H1 (cell line): ENCODE measurements at regions not wholly inside any gene's neighbourhood (a gene's known extent, or its start where the extent isn't known, plus 50 kb on each side); places are given as distances from the start of the nearest gene placed in this dataset.

Source experiments
- CTCF ChIA-PET: fragments of 300-600 bp; sonication (Branson Sonifier 250); formaldehyde crosslinking; loops from one replicate; lab custom pipeline; 2021; ENCODE audit not compliant: partially characterized antibody; lab: Charles Lee
- POLR2A ChIA-PET: fragments of 300-600 bp; sonication (Branson Sonifier 250); formaldehyde crosslinking; loops from one replicate; lab custom pipeline; 2021; ENCODE audit warnings: inconsistent platforms; ENCODE audit not compliant: partially characterized antibody; lab: Charles Lee
- DNase-seq, 2 experiments: peaks; one replicate each; pipeline versions ENCODE4 v3.0.0 to v3.0.0-alpha.2; 2010 to 2022; ENCODE audit warnings: low spot score in 2 of 2, low read depth in 1 of 2, mixed read lengths in 1 of 2
- FAIRE-seq: peaks from 2 replicates; lab custom pipeline; 2011; peaks lifted over from hg19 to GRCh38; lab: Jason Lieb, UNC
- H2AFZ ChIP-seq: 2 replicates; pipeline ENCODE4 v1.8.1; 2012; ENCODE audit warnings: low read length, inconsistent platforms
- H2AK5ac ChIP-seq: 2 replicates; pipeline ENCODE4 v1.6.1; 2013; ENCODE audit warnings: low read depth, low read length
- H2BK120ac ChIP-seq: replicated peaks from 2 replicates; pipeline ENCODE3; 2013; ENCODE audit warnings: low read depth, low read length, inconsistent platforms
- H2BK12ac ChIP-seq: 2 replicates; pipeline ENCODE4 v1.6.1; 2013; ENCODE audit warnings: low read depth, low read length
- H2BK15ac ChIP-seq: 2 replicates; pipeline ENCODE4 v1.6.1; 2013; ENCODE audit warnings: low read length
- H2BK20ac ChIP-seq: 2 replicates; pipeline ENCODE4 v1.6.1; 2013; ENCODE audit warnings: low read length
- H2BK5ac ChIP-seq: 2 replicates; pipeline ENCODE4 v1.6.1; 2013; ENCODE audit warnings: low read depth, low read length
- H3K14ac ChIP-seq: 2 replicates; pipeline ENCODE4 v1.6.1; 2013; ENCODE audit warnings: inconsistent platforms; ENCODE audit not compliant: insufficient read length
- H3K18ac ChIP-seq: 2 replicates; pipeline ENCODE4 v1.6.1; 2013; ENCODE audit warnings: low read length; ENCODE audit errors: extremely low read depth
- H3K23ac ChIP-seq: 2 replicates; pipeline ENCODE4 v1.6.1; 2013; ENCODE audit warnings: inconsistent platforms; ENCODE audit not compliant: insufficient read length
- H3K23me2 ChIP-seq: 2 replicates; pipeline ENCODE4 v1.6.1; 2013; ENCODE audit warnings: low read depth, low read length
- H3K27ac ChIP-seq: 2 replicates; pipeline ENCODE4 v1.6.1; 2011; ENCODE audit warnings: low read depth, low read length, inconsistent platforms
- H3K27me3 ChIP-seq, 4 experiments: replicated peaks in 1 of 4; 1 replicate in 1 of 4; 2 replicates in 3 of 4; pipeline versions ENCODE4 v1.6.1 to v1.8.1; 2011 to 2013; ENCODE audit warnings: low read length in 3 of 4, mild to moderate bottlenecking in 3 of 4, inconsistent platforms in 2 of 4, mixed read lengths in 2 of 4, moderate library complexity in 1 of 4; ENCODE audit not compliant: control insufficient read depth in 3 of 4, insufficient read depth in 3 of 4; ENCODE audit errors: extremely low read depth in 1 of 4
- H3K36me3 ChIP-seq, 4 experiments: 2 replicates each; pipeline versions ENCODE4 v1.6.1 to v1.8.1; 2011 to 2013; ENCODE audit warnings: mild to moderate bottlenecking in 4 of 4, low read length in 3 of 4, moderate library complexity in 2 of 4, control low read depth in 1 of 4, inconsistent platforms in 1 of 4; ENCODE audit not compliant: insufficient read depth in 4 of 4, control insufficient read depth in 2 of 4
- H3K4ac ChIP-seq: replicated peaks from 2 replicates; pipeline ENCODE3; 2013; ENCODE audit warnings: low read length, low read depth, mixed read lengths, inconsistent platforms; ENCODE audit not compliant: insufficient read length
- H3K4me1 ChIP-seq, 4 experiments: replicated peaks in 1 of 4; 1 replicate in 1 of 4; 2 replicates in 3 of 4; pipeline versions ENCODE4 v1.6.1 to v1.8.1; 2011 to 2013; ENCODE audit warnings: low read length in 3 of 4, inconsistent platforms in 2 of 4, mixed read lengths in 1 of 4; ENCODE audit not compliant: insufficient read depth in 4 of 4, control insufficient read depth in 3 of 4
- H3K4me2 ChIP-seq, 2 experiments: 2 replicates each; pipeline versions ENCODE4 v1.6.1 to v1.8.1; 2011 to 2013; ENCODE audit warnings: low read depth in 2 of 2, low read length in 2 of 2, control low read depth in 1 of 2, inconsistent platforms in 1 of 2, mild to moderate bottlenecking in 1 of 2; ENCODE audit not compliant: insufficient read depth in 1 of 2
- H3K4me3 ChIP-seq, 4 experiments: fragments of 200-600, 300-600 bp in 1 of 4; sonication (generic), shearing (Covaris generic), sonication (Bioruptor Twin) in 1 of 4; 2 replicates each; pipeline versions ENCODE4 v1.5.1 to v1.8.1; 2011 to 2016; ENCODE audit warnings: low read length in 4 of 4, low read depth in 3 of 4, control low read depth in 2 of 4, inconsistent platforms in 2 of 4, mild to moderate bottlenecking in 2 of 4, mixed read lengths in 1 of 4, moderate library complexity in 1 of 4; ENCODE audit not compliant: insufficient read depth in 2 of 4; ENCODE audit errors: extremely low read depth in 1 of 4
- H3K56ac ChIP-seq: replicated peaks from 2 replicates; pipeline ENCODE3; 2013; ENCODE audit warnings: low read depth, mild to moderate bottlenecking, mixed read lengths, low read length, inconsistent platforms; ENCODE audit not compliant: insufficient read length
- H3K79me1 ChIP-seq: 2 replicates; pipeline ENCODE4 v1.6.1; 2013; ENCODE audit warnings: low read depth, low read length, control low read depth
- H3K79me2 ChIP-seq, 2 experiments: 2 replicates each; pipeline versions ENCODE4 v1.6.1 to v1.8.1; 2012 to 2013; ENCODE audit warnings: low read length in 2 of 2, mild to moderate bottlenecking in 2 of 2, inconsistent platforms in 1 of 2; ENCODE audit not compliant: insufficient read depth in 2 of 2, control insufficient read depth in 1 of 2
- H3K9ac ChIP-seq, 4 experiments: replicated peaks in 1 of 4; 1 replicate in 1 of 4; 2 replicates in 3 of 4; pipeline versions ENCODE4 v1.6.1 to v1.8.1; 2011 to 2013; ENCODE audit warnings: low read depth in 3 of 4, low read length in 3 of 4, control low read depth in 2 of 4, mild to moderate bottlenecking in 2 of 4, moderate library complexity in 2 of 4, inconsistent platforms in 1 of 4; ENCODE audit errors: extremely low read depth in 1 of 4
- H3K9me3 ChIP-seq, 2 experiments: 2 replicates each; pipeline versions ENCODE4 v1.6.1 to v1.8.1; 2012 to 2013; ENCODE audit warnings: mild to moderate bottlenecking in 2 of 2, moderate library complexity in 2 of 2, control low read depth in 1 of 2, inconsistent platforms in 1 of 2, low read depth in 1 of 2, low read length in 1 of 2, mixed read lengths in 1 of 2; ENCODE audit not compliant: insufficient read depth in 2 of 2
- H4K20me1 ChIP-seq, 2 experiments: replicated peaks in 1 of 2; 2 replicates each; pipeline versions ENCODE3 to v1.8.1; 2011 to 2013; ENCODE audit warnings: inconsistent platforms in 2 of 2, low read length in 2 of 2, mild to moderate bottlenecking in 1 of 2; ENCODE audit not compliant: insufficient read depth in 2 of 2, control insufficient read depth in 1 of 2
- H4K5ac ChIP-seq: 2 replicates; pipeline ENCODE4 v1.6.1; 2013; ENCODE audit warnings: low read length, low read depth, mixed read lengths, inconsistent platforms; ENCODE audit not compliant: insufficient read length
- H4K8ac ChIP-seq: 2 replicates; pipeline ENCODE4 v1.8.0; 2013; ENCODE audit warnings: mild to moderate bottlenecking, moderate library complexity, low read length, inconsistent platforms; ENCODE audit not compliant: insufficient read depth; ENCODE audit errors: extremely low read depth
- H4K91ac ChIP-seq: replicated peaks from 2 replicates; pipeline ENCODE3; 2013; ENCODE audit warnings: low read length, mixed read lengths, inconsistent platforms; ENCODE audit not compliant: insufficient read length
- POU5F1 ChIP-seq: IDR thresholded peaks from 2 replicates; pipeline ENCODE4 v1.6.1; 2011; ENCODE audit warnings: low read depth, mild to moderate bottlenecking, low read length, moderate library complexity
- WGBS, 2 experiments: shearing (Covaris generic) in 1 of 2; methylation state at CpG; one replicate each; pipeline versions ENCODE4 v1.1.6 to v1.1.7; 2013 to 2015; ENCODE audit warnings: low lambda C conversion rate in 2 of 2, mixed read lengths in 2 of 2, inconsistent platforms in 1 of 2, low coverage in 1 of 2, missing lambda C conversion rate in 1 of 2; ENCODE audit not compliant: insufficient replicate concordance in 2 of 2, insufficient coverage in 1 of 2, insufficient read length in 1 of 2; ENCODE audit errors: extremely low coverage in 1 of 2, missing lambda C conversion rate in 1 of 2; 5-methylcytosine and 5-hydroxymethylcytosine counted together

- no peaks in the 10 kb centered on the region for H3K79me1 ChIP-seq
- no peak overlapping the region for H3K4me3 ChIP-seq
- CTCF ChIA-PET: interaction anchor here (0.5 to 1.0 kb wide), 2 partner anchors 10 to 15 kb away, joined by 3 read pairs; no protein-coding TSS in a partner anchor
- H4K8ac ChIP-seq: no peak overlapping the region
- no peak overlapping the region for H4K91ac ChIP-seq
- no peaks in the 10 kb centered on the region for H3K27me3 ChIP-seq
- H3K9ac ChIP-seq: no peak overlapping the region
- no peak overlapping the region for H2BK20ac ChIP-seq
- H3K23ac ChIP-seq: no peak overlapping the region
- no peak overlapping the region for H2BK120ac ChIP-seq
- H4K20me1 ChIP-seq: no peaks in the 10 kb centered on the region
- H3K9me3 ChIP-seq: no peaks in the 10 kb centered on the region
- H3K4me2 ChIP-seq: no peak overlapping the region
- no peaks in the 10 kb centered on the region for H3K4me1 ChIP-seq
- no peak for FAIRE-seq
- H2BK5ac ChIP-seq: no peak overlapping the region
- no peak overlapping the region for H3K27ac ChIP-seq
- no peak overlapping the region for H2BK12ac ChIP-seq
- no peak overlapping the region for H2AFZ ChIP-seq
- H3K18ac ChIP-seq: no peak overlapping the region
- H3K23me2 ChIP-seq: no peaks in the 10 kb centered on the region; the same call in 1 of the 2 replicates
- H2AK5ac ChIP-seq: no peak overlapping the region
- no peak for DNase-seq
- H3K4ac ChIP-seq: no peak overlapping the region
- no peak overlapping the region for H2BK15ac ChIP-seq
- H3K14ac ChIP-seq: no peak overlapping the region
- no peak overlapping the region for H3K56ac ChIP-seq
- POLR2A ChIA-PET: no interaction called here
- no peaks in the 10 kb centered on the region for H3K79me2 ChIP-seq
- WGBS, 2 experiments: 70% methylated on average over 3 of the region's 3 CpGs; no CpG with 5 or more reads in 1 of the 2 experiments
- H3K36me3 ChIP-seq: no peaks in the 10 kb centered on the region
- H4K5ac ChIP-seq: no peak overlapping the region
- TF ChIP-seq POU5F1: no peak
These were observed 85.1 kb upstream of the CCDC91 start for GRCh38 chr12:28104903-28105864.
